ENCODE measurements at regions not wholly inside any gene's neighbourhood (a gene's known extent, or its start where the extent isn't known, plus 50 kb on each side); places are given as distances from the start of the nearest gene placed in this dataset.
A peak's percentile ranks its signal among the peaks of the same experiment; 100 is the strongest.

- no peak for DNase-seq (ENCODE audit: low spot score)
Measured at GRCh38 chr20:11447371-11448100, 470.2 kb upstream of the BTBD3 start.

GRCh38 chr20:11448554-11448953, 469.1 kb upstream of the BTBD3 start:
- DNase-seq (ENCODE audit: low spot score), result no peak

GRCh38 chr20:11451793-11452291, 465.9 kb upstream of the BTBD3 start:
- no peak for DNase-seq (ENCODE audit: low spot score)

GRCh38 chr20:11452326-11452725, 465.4 kb upstream of the BTBD3 start:
- DNase-seq (ENCODE audit: low spot score), result no peak

- DNase-seq (ENCODE audit: low spot score), result no peak
Measured at GRCh38 chr20:11453430-11453829, 464.3 kb upstream of the BTBD3 start.

- peak; percentile 48 for DNase-seq (ENCODE audit: low spot score)
Measured at GRCh38 chr20:11454966-11455799, 462.5 kb upstream of the BTBD3 start.

GRCh38 chr20:11457488-11457887, 460.2 kb upstream of the BTBD3 start:
- DNase-seq (ENCODE audit: low spot score), result no peak

- DNase-seq (ENCODE audit: low spot score), result no peak
Measured at GRCh38 chr20:11459090-11459890, 458.4 kb upstream of the BTBD3 start.

- no peak for DNase-seq (ENCODE audit: low spot score)
Measured at GRCh38 chr20:11467436-11467835, 450.3 kb upstream of the BTBD3 start.

GRCh38 chr20:11468880-11469279, 448.8 kb upstream of the BTBD3 start:
- no peak for DNase-seq (ENCODE audit: low spot score)

- no peak for DNase-seq (ENCODE audit: low spot score)
Measured at GRCh38 chr20:11469795-11470435, 447.8 kb upstream of the BTBD3 start.

- DNase-seq (ENCODE audit: low spot score), result no peak
Measured at GRCh38 chr20:11473983-11474382, 443.7 kb upstream of the BTBD3 start.

GRCh38 chr20:11483697-11484096, 434.0 kb upstream of the BTBD3 start:
- DNase-seq (ENCODE audit: low spot score), result no peak

GRCh38 chr20:11484479-11484878, 433.2 kb upstream of the BTBD3 start:
- no peak for DNase-seq (ENCODE audit: low spot score)

- no peak for DNase-seq (ENCODE audit: low spot score)
Measured at GRCh38 chr20:11492386-11492785, 425.3 kb upstream of the BTBD3 start.

- DNase-seq (ENCODE audit: low spot score), result no peak
Measured at GRCh38 chr20:11492846-11493245, 424.8 kb upstream of the BTBD3 start.

- no peak for DNase-seq (ENCODE audit: low spot score)
Measured at GRCh38 chr20:11496380-11496779, 421.3 kb upstream of the BTBD3 start.

GRCh38 chr20:11497545-11497944, 420.1 kb upstream of the BTBD3 start:
- no peak for DNase-seq (ENCODE audit: low spot score)

- DNase-seq (ENCODE audit: low spot score), result no peak
Measured at GRCh38 chr20:11499101-11499634, 418.5 kb upstream of the BTBD3 start.

- DNase-seq (ENCODE audit: low spot score), result no peak
Measured at GRCh38 chr20:11502061-11502460, 415.6 kb upstream of the BTBD3 start.

- DNase-seq (ENCODE audit: low spot score), result no peak
Measured at GRCh38 chr20:11502671-11503070, 415.0 kb upstream of the BTBD3 start.

GRCh38 chr20:11509776-11510175, 407.9 kb upstream of the BTBD3 start:
- no peak for DNase-seq (ENCODE audit: low spot score)
